DOHH2 (cell line): ENCODE measurements at regions not wholly inside any gene's neighbourhood (a gene's known extent, or its start where the extent isn't known, plus 50 kb on each side); places are given as distances from the start of the nearest gene placed in this dataset.

Source experiments
- EZH2phosphoT487 ChIP-seq: fragments of 200-600 bp; sonication (generic); IDR thresholded peaks from 2 replicates; pipeline ENCODE4 v1.6.1; 2017; ENCODE audit warnings: borderline replicate concordance, mild to moderate bottlenecking, antibody characterized with exemption, low read length, moderate library complexity, mixed read lengths
- TF ChIP-seq, protein P1 (sequence below): fragments of 200-600 bp; sonication (generic); IDR thresholded peaks from one replicate; pipeline ENCODE4 v1.5.1; 2014; ENCODE audit warnings: antibody characterized with exemption, mild to moderate bottlenecking, low read depth, low read length; ENCODE audit not compliant: poor library complexity, severe bottlenecking

DNA sequence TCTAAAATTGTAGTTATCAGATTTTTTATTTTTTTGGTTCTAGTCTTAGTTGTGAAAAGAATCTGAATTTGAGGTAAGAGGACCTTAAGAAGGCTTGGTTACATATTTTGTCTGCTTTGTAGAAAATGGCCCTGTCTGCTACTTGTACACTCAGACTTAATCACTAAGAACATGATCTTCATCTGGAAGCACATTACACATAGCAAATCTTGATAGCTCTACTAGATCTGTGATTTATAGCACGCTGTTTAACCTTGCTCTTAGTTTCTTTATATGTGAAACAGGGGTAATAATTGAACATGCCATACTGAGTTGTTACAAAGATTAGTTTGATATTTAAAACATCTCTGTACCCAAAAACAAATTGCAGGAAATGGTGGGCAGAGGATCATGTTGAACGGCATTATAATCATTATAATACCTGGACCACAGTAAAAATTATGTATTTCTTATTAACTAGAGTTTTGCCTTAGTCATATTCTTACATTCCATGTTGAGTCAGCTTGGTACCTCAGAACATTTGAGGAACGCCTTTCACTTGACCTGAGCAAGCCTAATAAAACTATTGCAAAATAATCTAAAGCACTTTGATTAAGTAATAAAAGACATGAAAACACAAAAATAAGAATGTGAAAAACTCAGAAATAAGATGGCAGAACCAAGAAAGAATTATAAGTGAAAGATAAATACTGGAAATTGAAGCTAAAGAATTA lies 738.0 kb upstream of the AADAT start:
- TF ChIP-seq, protein P1, sequence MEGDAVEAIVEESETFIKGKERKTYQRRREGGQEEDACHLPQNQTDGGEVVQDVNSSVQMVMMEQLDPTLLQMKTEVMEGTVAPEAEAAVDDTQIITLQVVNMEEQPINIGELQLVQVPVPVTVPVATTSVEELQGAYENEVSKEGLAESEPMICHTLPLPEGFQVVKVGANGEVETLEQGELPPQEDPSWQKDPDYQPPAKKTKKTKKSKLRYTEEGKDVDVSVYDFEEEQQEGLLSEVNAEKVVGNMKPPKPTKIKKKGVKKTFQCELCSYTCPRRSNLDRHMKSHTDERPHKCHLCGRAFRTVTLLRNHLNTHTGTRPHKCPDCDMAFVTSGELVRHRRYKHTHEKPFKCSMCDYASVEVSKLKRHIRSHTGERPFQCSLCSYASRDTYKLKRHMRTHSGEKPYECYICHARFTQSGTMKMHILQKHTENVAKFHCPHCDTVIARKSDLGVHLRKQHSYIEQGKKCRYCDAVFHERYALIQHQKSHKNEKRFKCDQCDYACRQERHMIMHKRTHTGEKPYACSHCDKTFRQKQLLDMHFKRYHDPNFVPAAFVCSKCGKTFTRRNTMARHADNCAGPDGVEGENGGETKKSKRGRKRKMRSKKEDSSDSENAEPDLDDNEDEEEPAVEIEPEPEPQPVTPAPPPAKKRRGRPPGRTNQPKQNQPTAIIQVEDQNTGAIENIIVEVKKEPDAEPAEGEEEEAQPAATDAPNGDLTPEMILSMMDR, result no peak
- no peak for TF ChIP-seq EZH2phosphoT487
